Liver (tissue), 8 donors: ENCODE measurements at regions not wholly inside any gene's neighbourhood (a gene's known extent, or its start where the extent isn't known, plus 50 kb on each side); places are given as distances from the start of the nearest gene placed in this dataset.

Experiments used
- DNase-seq: peaks from one replicate; pipeline ENCODE4 v3.0.0-alpha.2; 2017; ENCODE audit warnings: low spot score
- H3K27ac ChIP-seq, 2 donors: one replicate each; pipeline ENCODE4 v1.7.0; 2013; ENCODE audit warnings: inconsistent platforms in 2 of 2, low read length in 2 of 2, control low read depth in 1 of 2, low read depth in 1 of 2, mild to moderate bottlenecking in 1 of 2
- H3K27me3 ChIP-seq, 4 donors: one replicate each; pipeline versions ENCODE4 v1.6.1 to v1.7.0; 2013; ENCODE audit warnings: low read length in 3 of 4, inconsistent platforms in 1 of 4, mild to moderate bottlenecking in 1 of 4, moderate library complexity in 1 of 4; ENCODE audit not compliant: control insufficient read depth in 4 of 4, insufficient read depth in 4 of 4
- H3K36me3 ChIP-seq, 4 donors: one replicate each; pipeline versions ENCODE4 v1.6.1 to v1.7.0; 2013; ENCODE audit warnings: low read length in 3 of 4, mild to moderate bottlenecking in 3 of 4, low read depth in 1 of 4, moderate library complexity in 1 of 4; ENCODE audit not compliant: control insufficient read depth in 4 of 4, insufficient read depth in 3 of 4
- H3K4me1 ChIP-seq, 4 donors: one replicate each; pipeline versions ENCODE4 v1.6.1 to v1.7.0; 2013; ENCODE audit warnings: low read length in 3 of 4, mild to moderate bottlenecking in 3 of 4, moderate library complexity in 1 of 4; ENCODE audit not compliant: control insufficient read depth in 4 of 4, insufficient read depth in 4 of 4
- H3K4me3 ChIP-seq, 3 donors: one replicate each; pipeline versions ENCODE4 v1.6.1 to v1.7.0; 2013; ENCODE audit warnings: low read length in 3 of 3, control low read depth in 1 of 3, low read depth in 1 of 3, mild to moderate bottlenecking in 1 of 3
- H3K9ac ChIP-seq, 2 donors: one replicate each; pipeline ENCODE4 v1.7.0; 2013; ENCODE audit warnings: low read length in 2 of 2, mild to moderate bottlenecking in 2 of 2, moderate library complexity in 2 of 2, control low read depth in 1 of 2, low read depth in 1 of 2
- H3K9me3 ChIP-seq, 4 donors: one replicate each; pipeline versions ENCODE4 v1.6.1 to v1.7.0; 2013; ENCODE audit warnings: low read length in 3 of 4; ENCODE audit not compliant: control insufficient read depth in 4 of 4
- EGR1 ChIP-seq, 2 donors: IDR thresholded peaks; 2 replicates each; pipeline ENCODE4 v1.6.1; 2016 to 2018; ENCODE audit warnings: antibody characterized with exemption in 2 of 2, low read depth in 2 of 2
- FOXA1 ChIP-seq: IDR thresholded peaks from 2 replicates; pipeline ENCODE4 v1.6.1; 2016; ENCODE audit warnings: antibody characterized with exemption
- FOXA2 ChIP-seq: IDR thresholded peaks from 2 replicates; pipeline ENCODE4 v1.6.1; 2016; ENCODE audit warnings: antibody characterized with exemption
- GABPA ChIP-seq, 2 donors: IDR thresholded peaks in 1 of 2; conservative IDR thresholded peaks in 1 of 2; 2 replicates each; pipeline ENCODE4 v1.6.1; 2016; ENCODE audit warnings: antibody characterized with exemption in 2 of 2, mild to moderate bottlenecking in 1 of 2, moderate library complexity in 1 of 2
- HNF4A ChIP-seq, 2 donors: conservative IDR thresholded peaks; 2 replicates each; pipeline ENCODE4 v1.6.1; 2016; ENCODE audit warnings: antibody characterized with exemption in 2 of 2, mild to moderate bottlenecking in 2 of 2
- NR2F2 ChIP-seq: IDR thresholded peaks from 2 replicates; pipeline ENCODE4 v1.6.1; 2016; ENCODE audit warnings: antibody characterized with exemption
- RAD21 ChIP-seq, 2 donors: IDR thresholded peaks; 2 replicates each; pipeline ENCODE4 v1.6.1; 2016; ENCODE audit warnings: antibody characterized with exemption in 2 of 2, mild to moderate bottlenecking in 2 of 2
- RXRA ChIP-seq, 2 donors: IDR thresholded peaks; 2 replicates each; pipeline ENCODE4 v1.6.1; 2017 to 2018; ENCODE audit warnings: antibody characterized with exemption in 2 of 2, mild to moderate bottlenecking in 1 of 2
- SP1 ChIP-seq: IDR thresholded peaks from 2 replicates; pipeline ENCODE4 v1.6.1; 2018; ENCODE audit warnings: antibody characterized with exemption, mild to moderate bottlenecking
- TAF1 ChIP-seq: conservative IDR thresholded peaks from 2 replicates; pipeline ENCODE4 v1.6.1; 2016; ENCODE audit warnings: antibody characterized with exemption, mild to moderate bottlenecking
- YY1 ChIP-seq: IDR thresholded peaks from 2 replicates; pipeline ENCODE4 v1.6.1; 2016; ENCODE audit warnings: antibody characterized with exemption, mild to moderate bottlenecking
- WGBS: extraction: QIAGEN DNeasy Blood & Tissue Kit; methylation state at CpG from one replicate; pipeline ENCODE4 v1.1.7; 2013; 5-methylcytosine and 5-hydroxymethylcytosine counted together
- TF ChIP-seq, protein P1 (sequence below): fragments of 150-350 bp; IDR thresholded peaks from 2 replicates; pipeline ENCODE4 v1.5.1; 2017; ENCODE audit warnings: improper control_type of control experiment, low read depth, low read length; ENCODE audit not compliant: missing input control
- TF ChIP-seq, protein P2 (sequence below): IDR thresholded peaks from 2 replicates; pipeline ENCODE4 v1.6.1; 2016; ENCODE audit warnings: antibody characterized with exemption, mild to moderate bottlenecking
- TF ChIP-seq, protein P3 (sequence below): IDR thresholded peaks from 2 replicates; pipeline ENCODE4 v1.6.1; 2016; ENCODE audit warnings: antibody characterized with exemption
- donor health status: healthy.
- donor health status: healthy.
- donor health status: healthy.
- donor health status: healthy.
- donor health status: healthy.

DNA sequence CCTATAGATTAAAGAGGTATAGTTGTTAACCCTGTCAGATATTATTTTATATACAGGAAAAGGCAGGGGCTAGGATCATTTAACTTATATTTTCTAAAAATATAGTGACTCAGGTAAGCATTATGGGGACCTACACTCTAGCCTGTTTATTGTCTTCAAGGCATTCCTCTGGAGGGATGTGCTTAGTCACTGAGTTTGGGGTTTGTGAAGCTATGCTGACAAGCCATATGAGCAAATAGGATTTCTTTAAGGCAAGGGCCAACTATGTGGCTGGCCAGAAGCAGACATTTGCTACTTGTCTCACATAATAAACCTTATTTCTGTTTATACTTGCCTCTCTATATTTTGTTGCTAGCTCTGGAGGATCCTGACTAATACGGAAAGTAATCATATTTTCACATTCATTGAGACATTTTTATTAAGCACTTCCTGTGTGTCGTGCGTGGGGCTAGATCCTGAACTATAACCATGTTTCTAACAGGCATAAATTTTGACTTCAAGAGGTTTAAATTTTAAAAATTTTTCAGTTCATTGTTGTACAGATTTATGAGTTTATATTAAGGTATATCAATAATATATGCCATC lies 153.4 kb downstream of the OTOL1 start:
- TF ChIP-seq SP1 (no peak), NR2F2 (no peak), HNF4A (conservative IDR thresholded peaks at IDR 0.05) (no peak), FOXA2 (no peak), RXRA (IDR thresholded peaks at IDR 0.05) (no peak), YY1 (no peak), GABPA (IDR thresholded peaks at IDR 0.05 in 1 of 2, conservative IDR thresholded peaks at IDR 0.05 in 1 of 2) (no peak), EGR1 (IDR thresholded peaks at IDR 0.05; ENCODE audit: low read depth in 2 of 2) (no peak), TAF1 (no peak)
- TF ChIP-seq, protein P1, sequence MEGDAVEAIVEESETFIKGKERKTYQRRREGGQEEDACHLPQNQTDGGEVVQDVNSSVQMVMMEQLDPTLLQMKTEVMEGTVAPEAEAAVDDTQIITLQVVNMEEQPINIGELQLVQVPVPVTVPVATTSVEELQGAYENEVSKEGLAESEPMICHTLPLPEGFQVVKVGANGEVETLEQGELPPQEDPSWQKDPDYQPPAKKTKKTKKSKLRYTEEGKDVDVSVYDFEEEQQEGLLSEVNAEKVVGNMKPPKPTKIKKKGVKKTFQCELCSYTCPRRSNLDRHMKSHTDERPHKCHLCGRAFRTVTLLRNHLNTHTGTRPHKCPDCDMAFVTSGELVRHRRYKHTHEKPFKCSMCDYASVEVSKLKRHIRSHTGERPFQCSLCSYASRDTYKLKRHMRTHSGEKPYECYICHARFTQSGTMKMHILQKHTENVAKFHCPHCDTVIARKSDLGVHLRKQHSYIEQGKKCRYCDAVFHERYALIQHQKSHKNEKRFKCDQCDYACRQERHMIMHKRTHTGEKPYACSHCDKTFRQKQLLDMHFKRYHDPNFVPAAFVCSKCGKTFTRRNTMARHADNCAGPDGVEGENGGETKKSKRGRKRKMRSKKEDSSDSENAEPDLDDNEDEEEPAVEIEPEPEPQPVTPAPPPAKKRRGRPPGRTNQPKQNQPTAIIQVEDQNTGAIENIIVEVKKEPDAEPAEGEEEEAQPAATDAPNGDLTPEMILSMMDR: no peak
- TF ChIP-seq, protein P2, sequence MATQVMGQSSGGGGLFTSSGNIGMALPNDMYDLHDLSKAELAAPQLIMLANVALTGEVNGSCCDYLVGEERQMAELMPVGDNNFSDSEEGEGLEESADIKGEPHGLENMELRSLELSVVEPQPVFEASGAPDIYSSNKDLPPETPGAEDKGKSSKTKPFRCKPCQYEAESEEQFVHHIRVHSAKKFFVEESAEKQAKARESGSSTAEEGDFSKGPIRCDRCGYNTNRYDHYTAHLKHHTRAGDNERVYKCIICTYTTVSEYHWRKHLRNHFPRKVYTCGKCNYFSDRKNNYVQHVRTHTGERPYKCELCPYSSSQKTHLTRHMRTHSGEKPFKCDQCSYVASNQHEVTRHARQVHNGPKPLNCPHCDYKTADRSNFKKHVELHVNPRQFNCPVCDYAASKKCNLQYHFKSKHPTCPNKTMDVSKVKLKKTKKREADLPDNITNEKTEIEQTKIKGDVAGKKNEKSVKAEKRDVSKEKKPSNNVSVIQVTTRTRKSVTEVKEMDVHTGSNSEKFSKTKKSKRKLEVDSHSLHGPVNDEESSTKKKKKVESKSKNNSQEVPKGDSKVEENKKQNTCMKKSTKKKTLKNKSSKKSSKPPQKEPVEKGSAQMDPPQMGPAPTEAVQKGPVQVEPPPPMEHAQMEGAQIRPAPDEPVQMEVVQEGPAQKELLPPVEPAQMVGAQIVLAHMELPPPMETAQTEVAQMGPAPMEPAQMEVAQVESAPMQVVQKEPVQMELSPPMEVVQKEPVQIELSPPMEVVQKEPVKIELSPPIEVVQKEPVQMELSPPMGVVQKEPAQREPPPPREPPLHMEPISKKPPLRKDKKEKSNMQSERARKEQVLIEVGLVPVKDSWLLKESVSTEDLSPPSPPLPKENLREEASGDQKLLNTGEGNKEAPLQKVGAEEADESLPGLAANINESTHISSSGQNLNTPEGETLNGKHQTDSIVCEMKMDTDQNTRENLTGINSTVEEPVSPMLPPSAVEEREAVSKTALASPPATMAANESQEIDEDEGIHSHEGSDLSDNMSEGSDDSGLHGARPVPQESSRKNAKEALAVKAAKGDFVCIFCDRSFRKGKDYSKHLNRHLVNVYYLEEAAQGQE: no peak
- TF ChIP-seq, protein P3, sequence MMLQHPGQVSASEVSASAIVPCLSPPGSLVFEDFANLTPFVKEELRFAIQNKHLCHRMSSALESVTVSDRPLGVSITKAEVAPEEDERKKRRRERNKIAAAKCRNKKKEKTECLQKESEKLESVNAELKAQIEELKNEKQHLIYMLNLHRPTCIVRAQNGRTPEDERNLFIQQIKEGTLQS: no peak
- H3K9ac ChIP-seq: no peak overlapping the region
- 80% methylated on average over 3 of the region's 3 CpGs for WGBS
- no peak overlapping the region for H3K27ac ChIP-seq
- H3K36me3 ChIP-seq: no peaks in the 10 kb centered on the region
- no peaks in the 10 kb centered on the region for H3K9me3 ChIP-seq
- no peak for DNase-seq
- no peaks in the 10 kb centered on the region for H3K4me1 ChIP-seq
- no peak overlapping the region for H3K4me3 ChIP-seq
- no peaks in the 10 kb centered on the region for H3K27me3 ChIP-seq

DNA sequence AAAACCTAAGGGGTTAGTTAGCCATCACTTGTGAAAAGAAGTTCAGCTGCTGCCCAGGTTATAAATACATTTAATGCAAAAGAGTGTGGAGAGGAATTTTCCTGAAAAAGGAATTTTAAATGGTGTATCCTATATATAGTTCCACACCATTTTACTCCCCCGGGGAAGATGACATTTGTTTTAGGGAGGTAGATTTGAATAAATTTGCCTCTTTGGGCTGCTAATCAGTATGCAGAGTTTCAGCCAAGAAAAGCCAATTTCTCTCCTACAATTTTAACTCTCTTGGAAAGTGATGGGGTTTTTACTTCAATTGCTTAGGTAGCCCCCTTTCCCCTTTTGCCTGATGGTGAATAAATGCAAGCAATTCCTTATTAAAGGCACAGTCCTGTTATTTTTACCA lies 161.2 kb downstream of the OTOL1 start:
- DNase-seq: no peak
- no peaks in the 10 kb centered on the region for H3K9me3 ChIP-seq
- TF ChIP-seq HNF4A (conservative IDR thresholded peaks at IDR 0.05): no peak
- no peak for TF ChIP-seq EGR1 (IDR thresholded peaks at IDR 0.05; ENCODE audit: low read depth in 2 of 2)
- TF ChIP-seq RAD21 (IDR thresholded peaks at IDR 0.05): no peak
- no peak for TF ChIP-seq FOXA1
- no peak overlapping the region for H3K4me3 ChIP-seq
- H3K27me3 ChIP-seq: no peaks in the 10 kb centered on the region
- no peak overlapping the region for H3K27ac ChIP-seq
- no peaks in the 10 kb centered on the region for H3K4me1 ChIP-seq
- H3K36me3 ChIP-seq: no peaks in the 10 kb centered on the region
- no peak overlapping the region for H3K9ac ChIP-seq
- 74% methylated on average over 1 of the region's 1 CpG for WGBS
